ENCODE measurements at regions not wholly inside any gene's neighbourhood (a gene's known extent, or its start where the extent isn't known, plus 50 kb on each side); places are given as distances from the start of the nearest gene placed in this dataset.

GRCh38 chr4:178026999-178027398 lies 584.8 kb upstream of the AGA start:
- Histone ChIP-seq H3K36me3 (ENCODE audit: control insufficient read depth, insufficient read depth, low read length) (no peaks in the 10 kb centered on the region), H3K4me1 (ENCODE audit: control insufficient read depth, insufficient read depth, low read length) (no peaks in the 10 kb centered on the region), H3K9ac (ENCODE audit: low read depth, low read length) (no peak overlapping the region), H3K27ac (ENCODE audit: low read depth, low read length) (no peak overlapping the region), H3K9me3 (ENCODE audit: control insufficient read depth, insufficient read depth, low read length) (no peaks in the 10 kb centered on the region), H3K27me3 (ENCODE audit: control insufficient read depth, insufficient read depth, low read length) (no peaks in the 10 kb centered on the region), H3K4me3 (ENCODE audit: low read depth, low read length) (no peak overlapping the region)

- Histone ChIP-seq H3K4me1 (ENCODE audit: control insufficient read depth, insufficient read depth, low read length) (no peaks in the 10 kb centered on the region), H3K27me3 (ENCODE audit: control insufficient read depth, insufficient read depth, low read length) (no peaks in the 10 kb centered on the region), H3K36me3 (ENCODE audit: control insufficient read depth, insufficient read depth, low read length) (no peaks in the 10 kb centered on the region), H3K9me3 (ENCODE audit: control insufficient read depth, insufficient read depth, low read length) (no peaks in the 10 kb centered on the region), H3K4me3 (ENCODE audit: low read depth, low read length) (no peak overlapping the region), H3K27ac (ENCODE audit: low read depth, low read length) (no peak overlapping the region), H3K9ac (ENCODE audit: low read depth, low read length) (no peak overlapping the region)
Measured at GRCh38 chr4:178027796-178028195, 585.6 kb upstream of the AGA start.

GRCh38 chr4:178028481-178028880 lies 586.2 kb upstream of the AGA start:
- Histone ChIP-seq H3K4me1 (ENCODE audit: control insufficient read depth, insufficient read depth, low read length) (no peaks in the 10 kb centered on the region), H3K9me3 (ENCODE audit: control insufficient read depth, insufficient read depth, low read length) (no peaks in the 10 kb centered on the region), H3K27me3 (ENCODE audit: control insufficient read depth, insufficient read depth, low read length) (no peaks in the 10 kb centered on the region), H3K36me3 (ENCODE audit: control insufficient read depth, insufficient read depth, low read length) (no peaks in the 10 kb centered on the region), H3K4me3 (ENCODE audit: low read depth, low read length) (no peak overlapping the region), H3K27ac (ENCODE audit: low read depth, low read length) (no peak overlapping the region), H3K9ac (ENCODE audit: low read depth, low read length) (no peak overlapping the region)

GRCh38 chr4:178037459-178038214 lies 595.4 kb upstream of the AGA start:
- H3K9ac ChIP-seq (ENCODE audit: low read depth, low read length): no peak overlapping the region
- no peaks in the 10 kb centered on the region for H3K9me3 ChIP-seq (ENCODE audit: control insufficient read depth, insufficient read depth, low read length)
- no peak overlapping the region for H3K27ac ChIP-seq (ENCODE audit: low read depth, low read length)
- H3K36me3 ChIP-seq (ENCODE audit: control insufficient read depth, insufficient read depth, low read length): no peaks in the 10 kb centered on the region
- no peaks in the 10 kb centered on the region for H3K27me3 ChIP-seq (ENCODE audit: control insufficient read depth, insufficient read depth, low read length)
- H3K4me3 ChIP-seq (ENCODE audit: low read depth, low read length): no peak overlapping the region
- no peaks in the 10 kb centered on the region for H3K4me1 ChIP-seq (ENCODE audit: control insufficient read depth, insufficient read depth, low read length)

- Histone ChIP-seq H3K27me3 (ENCODE audit: control insufficient read depth, insufficient read depth, low read length) (no peaks in the 10 kb centered on the region), H3K4me1 (ENCODE audit: control insufficient read depth, insufficient read depth, low read length) (peaks cover 7% of the 10 kb centered on the region), H3K4me3 (ENCODE audit: low read depth, low read length) (no peak overlapping the region), H3K9ac (ENCODE audit: low read depth, low read length) (no peak overlapping the region), H3K9me3 (ENCODE audit: control insufficient read depth, insufficient read depth, low read length) (no peaks in the 10 kb centered on the region), H3K27ac (ENCODE audit: low read depth, low read length) (no peak overlapping the region), H3K36me3 (ENCODE audit: control insufficient read depth, insufficient read depth, low read length) (no peaks in the 10 kb centered on the region)
Measured at GRCh38 chr4:178056996-178057395, 614.8 kb upstream of the AGA start.

GRCh38 chr4:178063568-178063967 lies 621.3 kb upstream of the AGA start:
- H3K4me1 ChIP-seq (ENCODE audit: control insufficient read depth, insufficient read depth, low read length): no peaks in the 10 kb centered on the region
- H3K27ac ChIP-seq (ENCODE audit: low read depth, low read length): no peak overlapping the region

GRCh38 chr4:178066338-178066941 lies 624.2 kb upstream of the AGA start:
- Histone ChIP-seq H3K27ac (ENCODE audit: low read depth, low read length) (no peak overlapping the region), H3K4me3 (ENCODE audit: low read depth, low read length) (no peak overlapping the region), H3K9ac (ENCODE audit: low read depth, low read length) (no peak overlapping the region), H3K36me3 (ENCODE audit: control insufficient read depth, insufficient read depth, low read length) (no peaks in the 10 kb centered on the region), H3K27me3 (ENCODE audit: control insufficient read depth, insufficient read depth, low read length) (no peaks in the 10 kb centered on the region), H3K4me1 (ENCODE audit: control insufficient read depth, insufficient read depth, low read length) (0 out of 2 replicates have a peak, but pooled peaks cover 4% of the 10 kb centered on the region), H3K9me3 (ENCODE audit: control insufficient read depth, insufficient read depth, low read length) (no peaks in the 10 kb centered on the region)

More at GRCh38 chr4:178063568-178063967, 621.3 kb upstream of the AGA start:
- Histone ChIP-seq H3K4me3 (ENCODE audit: low read depth, low read length) (no peak overlapping the region), H3K9me3 (ENCODE audit: control insufficient read depth, insufficient read depth, low read length) (no peaks in the 10 kb centered on the region), H3K36me3 (ENCODE audit: control insufficient read depth, insufficient read depth, low read length) (no peaks in the 10 kb centered on the region), H3K9ac (ENCODE audit: low read depth, low read length) (no peak overlapping the region), H3K27me3 (ENCODE audit: control insufficient read depth, insufficient read depth, low read length) (no peaks in the 10 kb centered on the region)

- H3K36me3 ChIP-seq (ENCODE audit: control insufficient read depth, insufficient read depth, low read length): no peaks in the 10 kb centered on the region
Measured at GRCh38 chr4:178068136-178068535, 625.9 kb upstream of the AGA start.

GRCh38 chr4:178070163-178070562 lies 627.9 kb upstream of the AGA start:
- Histone ChIP-seq H3K27me3 (ENCODE audit: control insufficient read depth, insufficient read depth, low read length) (no peaks in the 10 kb centered on the region), H3K4me1 (ENCODE audit: control insufficient read depth, insufficient read depth, low read length) (0 out of 2 replicates have a peak, but pooled peaks cover 4% of the 10 kb centered on the region), H3K9me3 (ENCODE audit: control insufficient read depth, insufficient read depth, low read length) (no peaks in the 10 kb centered on the region), H3K4me3 (ENCODE audit: low read depth, low read length) (no peak overlapping the region), H3K36me3 (ENCODE audit: control insufficient read depth, insufficient read depth, low read length) (no peaks in the 10 kb centered on the region), H3K27ac (ENCODE audit: low read depth, low read length) (no peak overlapping the region), H3K9ac (ENCODE audit: low read depth, low read length) (no peak overlapping the region)

More at GRCh38 chr4:178068136-178068535, 625.9 kb upstream of the AGA start:
- Histone ChIP-seq H3K9me3 (ENCODE audit: control insufficient read depth, insufficient read depth, low read length) (no peaks in the 10 kb centered on the region), H3K27me3 (ENCODE audit: control insufficient read depth, insufficient read depth, low read length) (no peaks in the 10 kb centered on the region), H3K4me3 (ENCODE audit: low read depth, low read length) (no peak overlapping the region), H3K9ac (ENCODE audit: low read depth, low read length) (no peak overlapping the region), H3K4me1 (ENCODE audit: control insufficient read depth, insufficient read depth, low read length) (0 out of 2 replicates have a peak, but pooled peaks cover 4% of the 10 kb centered on the region), H3K27ac (ENCODE audit: low read depth, low read length) (no peak overlapping the region)

GRCh38 chr4:178080312-178080711 lies 638.1 kb upstream of the AGA start:
- peaks cover 5% of the 10 kb centered on the region for H3K4me1 ChIP-seq (ENCODE audit: control insufficient read depth, insufficient read depth, low read length)
- H3K27me3 ChIP-seq (ENCODE audit: control insufficient read depth, insufficient read depth, low read length): no peaks in the 10 kb centered on the region
- no peak overlapping the region for H3K9ac ChIP-seq (ENCODE audit: low read depth, low read length)
- H3K27ac ChIP-seq (ENCODE audit: low read depth, low read length): no peak overlapping the region
- no peak overlapping the region for H3K4me3 ChIP-seq (ENCODE audit: low read depth, low read length)
- H3K9me3 ChIP-seq (ENCODE audit: control insufficient read depth, insufficient read depth, low read length): no peaks in the 10 kb centered on the region
- H3K36me3 ChIP-seq (ENCODE audit: control insufficient read depth, insufficient read depth, low read length): no peaks in the 10 kb centered on the region

GRCh38 chr4:178081176-178081575 lies 638.9 kb upstream of the AGA start:
- peaks cover 5% of the 10 kb centered on the region for H3K4me1 ChIP-seq (ENCODE audit: control insufficient read depth, insufficient read depth, low read length)
- H3K27ac ChIP-seq (ENCODE audit: low read depth, low read length): no peak overlapping the region
- no peaks in the 10 kb centered on the region for H3K36me3 ChIP-seq (ENCODE audit: control insufficient read depth, insufficient read depth, low read length)
- H3K9me3 ChIP-seq (ENCODE audit: control insufficient read depth, insufficient read depth, low read length): no peaks in the 10 kb centered on the region
- H3K4me3 ChIP-seq (ENCODE audit: low read depth, low read length): no peak overlapping the region
- no peaks in the 10 kb centered on the region for H3K27me3 ChIP-seq (ENCODE audit: control insufficient read depth, insufficient read depth, low read length)
- no peak overlapping the region for H3K9ac ChIP-seq (ENCODE audit: low read depth, low read length)
